ENCODE measurements at regions not wholly inside any gene's neighbourhood (a gene's known extent, or its start where the extent isn't known, plus 50 kb on each side); places are given as distances from the start of the nearest gene placed in this dataset.

- TF ChIP-seq BCL11A (IDR thresholded peaks at IDR 0.05; ENCODE audit: low read depth in 2 of 2, low read length in 2 of 2) (no peak), HDAC6 (IDR thresholded peaks at IDR 0.05; ENCODE audit: low read depth, low read length) (no peak)
Measured at GRCh38 chr3:67311440-67311839, 313.3 kb downstream of the KBTBD8 start.

All from H1 (cell line).